ENCODE measurements at regions not wholly inside any gene's neighbourhood (a gene's known extent, or its start where the extent isn't known, plus 50 kb on each side); places are given as distances from the start of the nearest gene placed in this dataset.

- TF ChIP-seq CTCF (conservative IDR thresholded peaks at IDR 0.05 in 1 of 2, IDR thresholded peaks at IDR 0.05 in 1 of 2; ENCODE audit: low read depth in 1 of 2, low read length in 2 of 2) (no peak), EZH2 (IDR thresholded peaks at IDR 0.05; ENCODE audit: low read length, missing control alignments) (no peak)
Observed at GRCh38 chr18:42578792-42579191, 536.7 kb downstream of the RIT2 start.

All from fibroblast of lung (primary cell).